KMS-11 (cell line): ENCODE measurements at regions not wholly inside any gene's neighbourhood (a gene's known extent, or its start where the extent isn't known, plus 50 kb on each side); places are given as distances from the start of the nearest gene placed in this dataset.

ENCODE experiments used
- H2AFZ ChIP-seq: fragments of 200-600 bp; sonication (generic); 2 replicates; pipeline ENCODE4 v1.6.1; 2016; ENCODE audit warnings: antibody characterized with exemption, mixed run types, low read depth
- H3K27ac ChIP-seq: fragments of 200-600 bp; sonication (generic); 2 replicates; pipeline ENCODE4 v1.6.1; 2016; ENCODE audit warnings: mild to moderate bottlenecking, mixed run types
- H3K27me3 ChIP-seq: fragments of 200-600 bp; sonication (generic); 2 replicates; pipeline ENCODE4 v1.6.1; 2017; ENCODE audit warnings: mild to moderate bottlenecking, low read depth, mixed run types, moderate library complexity; ENCODE audit not compliant: insufficient read depth
- H3K36me3 ChIP-seq: fragments of 200-600 bp; sonication (generic); 2 replicates; pipeline ENCODE4 v1.6.1; 2017; ENCODE audit warnings: mild to moderate bottlenecking, mixed run types; ENCODE audit not compliant: insufficient read depth
- H3K4me1 ChIP-seq: fragments of 200-600 bp; sonication (generic); 2 replicates; pipeline ENCODE4 v1.6.1; 2016; ENCODE audit warnings: mild to moderate bottlenecking, low read depth, mixed run types; ENCODE audit not compliant: poor library complexity, severe bottlenecking
- H3K4me2 ChIP-seq: fragments of 200-600 bp; sonication (generic); 2 replicates; pipeline ENCODE4 v1.7.0; 2016; ENCODE audit warnings: mild to moderate bottlenecking, mixed run types
- H3K4me3 ChIP-seq: fragments of 200-600 bp; sonication (generic); IDR thresholded peaks from 2 replicates; pipeline ENCODE4 v1.6.1; 2017; ENCODE audit warnings: low read depth, low read length, mixed read lengths; ENCODE audit not compliant: insufficient read depth
- H3K79me2 ChIP-seq: fragments of 200-600 bp; sonication (generic); 2 replicates; pipeline ENCODE4 v1.6.1; 2016; ENCODE audit warnings: low read depth, mixed run types; ENCODE audit not compliant: insufficient read depth
- H3K9ac ChIP-seq: fragments of 200-600 bp; sonication (generic); 2 replicates; pipeline ENCODE4 v1.6.1; 2016; ENCODE audit warnings: mild to moderate bottlenecking, mixed run types
- H4K20me1 ChIP-seq: fragments of 200-600 bp; sonication (generic); 2 replicates; pipeline ENCODE4 v1.6.1; 2016; ENCODE audit warnings: mild to moderate bottlenecking, mixed run types; ENCODE audit not compliant: insufficient read depth
- CTCF ChIP-seq: fragments of 200-600 bp; sonication (generic); conservative IDR thresholded peaks from 2 replicates; pipeline ENCODE4 v1.6.1; 2017; ENCODE audit warnings: low read depth, mild to moderate bottlenecking, antibody characterized with exemption, low read length, moderate library complexity, mixed read lengths

GRCh38 chr2:10215393-10215935 is 87.2 kb upstream of the HPCAL1 start:
- Histone ChIP-seq H3K27me3 (no peaks in the 10 kb centered on the region), H3K4me1 (peaks cover 2% of the 10 kb centered on the region), H3K4me2 (no peak overlapping the region), H3K79me2 (no peaks in the 10 kb centered on the region), H3K4me3 (no peak overlapping the region), H3K27ac (no peak overlapping the region), H4K20me1 (no peaks in the 10 kb centered on the region), H2AFZ (no peak overlapping the region), H3K36me3 (no peaks in the 10 kb centered on the region), H3K9ac (no peak overlapping the region)
- TF ChIP-seq CTCF: no peak

- Histone ChIP-seq H3K79me2 (no peaks in the 10 kb centered on the region), H3K9ac (no peak overlapping the region), H3K4me1 (peaks cover 4% of the 10 kb centered on the region), H3K27me3 (no peaks in the 10 kb centered on the region), H3K4me3 (no peak overlapping the region), H4K20me1 (no peaks in the 10 kb centered on the region), H3K27ac (no peak overlapping the region), H3K36me3 (no peaks in the 10 kb centered on the region), H3K4me2 (no peak overlapping the region), H2AFZ (no peak overlapping the region)
- TF ChIP-seq CTCF: no peak
Measured at GRCh38 chr2:10216677-10217488, 85.8 kb upstream of the HPCAL1 start.

- Histone ChIP-seq H3K4me3 (no peak overlapping the region), H3K27ac (no peak overlapping the region), H3K4me1 (peaks cover 4% of the 10 kb centered on the region), H3K27me3 (no peaks in the 10 kb centered on the region), H3K79me2 (no peaks in the 10 kb centered on the region), H2AFZ (no peak overlapping the region), H3K9ac (no peak overlapping the region), H4K20me1 (no peaks in the 10 kb centered on the region), H3K36me3 (no peaks in the 10 kb centered on the region), H3K4me2 (no peak overlapping the region)
- no peak for TF ChIP-seq CTCF
Measured at GRCh38 chr2:10217489-10218435, 84.9 kb upstream of the HPCAL1 start.

- H3K36me3 ChIP-seq: no peaks in the 10 kb centered on the region
- no peaks in the 10 kb centered on the region for H3K27me3 ChIP-seq
- TF ChIP-seq CTCF: no peak
- no peak overlapping the region for H3K4me3 ChIP-seq
- H3K27ac ChIP-seq: no peak overlapping the region
- H3K9ac ChIP-seq: no peak overlapping the region
- H3K4me2 ChIP-seq: peak overlapping the region; percentile 35; the same call in 1 of the 2 replicates
- peaks cover 4% of the 10 kb centered on the region for H3K4me1 ChIP-seq
- H4K20me1 ChIP-seq: no peaks in the 10 kb centered on the region
- no peak overlapping the region for H2AFZ ChIP-seq
- H3K79me2 ChIP-seq: no peaks in the 10 kb centered on the region
Measured at GRCh38 chr2:10220045-10220901, 82.4 kb upstream of the HPCAL1 start.
